Lung (tissue), 11 donors: ENCODE measurements at regions not wholly inside any gene's neighbourhood (a gene's known extent, or its start where the extent isn't known, plus 50 kb on each side); places are given as distances from the start of the nearest gene placed in this dataset.

Experiments
- ATAC-seq: fragments of 200-7000 bp; cut with Tn5 transposase; one replicate; pipeline ENCODE4 v1.9.1; 2020; ENCODE audit warnings: moderate number of reproducible peaks; ENCODE audit not compliant: insufficient read depth, low FRiP score
- DNase-seq, 3 donors: peaks; one replicate each; pipeline ENCODE4 v3.0.0-alpha.2; 2013 to 2017
- H3K27ac ChIP-seq, 2 donors: one replicate each; pipeline ENCODE4 v1.5.1; 2013; ENCODE audit warnings: mild to moderate bottlenecking in 2 of 2, moderate library complexity in 2 of 2, control low read depth in 1 of 2, inconsistent platforms in 1 of 2, low read depth in 1 of 2, low read length in 1 of 2
- H3K27me3 ChIP-seq, 3 donors: one replicate each; pipeline ENCODE4 v1.5.1; 2013; ENCODE audit warnings: low read length in 2 of 3; ENCODE audit not compliant: control insufficient read depth in 3 of 3, insufficient read depth in 3 of 3
- H3K36me3 ChIP-seq, 4 donors: one replicate each; pipeline ENCODE4 v1.5.1; 2013; ENCODE audit warnings: low read length in 4 of 4, mild to moderate bottlenecking in 1 of 4, moderate library complexity in 1 of 4; ENCODE audit not compliant: control insufficient read depth in 4 of 4, insufficient read depth in 4 of 4
- H3K4me1 ChIP-seq, 5 donors: one replicate each; pipeline ENCODE4 v1.5.1; 2013; ENCODE audit warnings: low read length in 5 of 5, mild to moderate bottlenecking in 2 of 5, moderate library complexity in 1 of 5; ENCODE audit not compliant: control insufficient read depth in 5 of 5, insufficient read depth in 5 of 5
- H3K4me3 ChIP-seq: one replicate; pipeline ENCODE4 v1.5.1; 2013; ENCODE audit warnings: mild to moderate bottlenecking, control low read depth, moderate library complexity
- H3K9ac ChIP-seq, 2 donors: one replicate each; pipeline ENCODE4 v1.5.1; 2013; ENCODE audit warnings: low read length in 2 of 2, control low read depth in 1 of 2; ENCODE audit not compliant: insufficient read depth in 1 of 2
- H3K9me3 ChIP-seq, 4 donors: one replicate each; pipeline ENCODE4 v1.5.1; 2013; ENCODE audit warnings: low read length in 3 of 4, mild to moderate bottlenecking in 1 of 4, moderate library complexity in 1 of 4; ENCODE audit not compliant: control insufficient read depth in 4 of 4, insufficient read depth in 3 of 4
- WGBS, 2 donors: extraction: QIAGEN DNeasy Blood & Tissue Kit; methylation state at CpG; one replicate each; pipeline ENCODE4 v1.1.7; 2013; 5-methylcytosine and 5-hydroxymethylcytosine counted together
- TF ChIP-seq, protein P1 (sequence below): IDR thresholded peaks from 2 replicates; pipeline ENCODE4 v1.5.1; 2012; ENCODE audit warnings: mild to moderate bottlenecking; ENCODE audit errors: control extremely low read depth, extremely low read depth
- donor health status: control.
- donor health status: control.
- donor health status: Bipolar disorder and iron deficiency.
- donor health status: healthy.
- donor health status: DM: yes; HTN: yes; CAD: no.

DNA sequence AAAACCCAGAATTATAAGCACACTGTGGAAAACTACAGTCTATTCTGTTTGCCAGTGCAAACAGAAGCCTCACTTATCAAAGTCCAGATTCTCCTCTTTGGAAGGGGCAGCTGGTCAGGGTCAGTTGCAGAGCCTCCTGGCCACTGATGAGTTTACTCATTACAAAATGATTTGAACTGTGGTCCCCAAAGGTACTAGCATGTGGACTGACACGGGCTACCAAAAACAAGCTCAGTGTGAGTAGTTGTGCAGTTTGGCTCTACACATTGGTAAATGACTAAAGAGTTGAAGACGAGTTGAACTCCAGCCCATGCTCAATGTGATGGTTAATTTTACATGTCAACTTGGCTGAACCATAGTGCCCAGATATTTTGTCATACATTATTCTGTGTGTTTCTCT is 221.5 kb downstream of the ZIC4 start:
- TF ChIP-seq, protein P1, sequence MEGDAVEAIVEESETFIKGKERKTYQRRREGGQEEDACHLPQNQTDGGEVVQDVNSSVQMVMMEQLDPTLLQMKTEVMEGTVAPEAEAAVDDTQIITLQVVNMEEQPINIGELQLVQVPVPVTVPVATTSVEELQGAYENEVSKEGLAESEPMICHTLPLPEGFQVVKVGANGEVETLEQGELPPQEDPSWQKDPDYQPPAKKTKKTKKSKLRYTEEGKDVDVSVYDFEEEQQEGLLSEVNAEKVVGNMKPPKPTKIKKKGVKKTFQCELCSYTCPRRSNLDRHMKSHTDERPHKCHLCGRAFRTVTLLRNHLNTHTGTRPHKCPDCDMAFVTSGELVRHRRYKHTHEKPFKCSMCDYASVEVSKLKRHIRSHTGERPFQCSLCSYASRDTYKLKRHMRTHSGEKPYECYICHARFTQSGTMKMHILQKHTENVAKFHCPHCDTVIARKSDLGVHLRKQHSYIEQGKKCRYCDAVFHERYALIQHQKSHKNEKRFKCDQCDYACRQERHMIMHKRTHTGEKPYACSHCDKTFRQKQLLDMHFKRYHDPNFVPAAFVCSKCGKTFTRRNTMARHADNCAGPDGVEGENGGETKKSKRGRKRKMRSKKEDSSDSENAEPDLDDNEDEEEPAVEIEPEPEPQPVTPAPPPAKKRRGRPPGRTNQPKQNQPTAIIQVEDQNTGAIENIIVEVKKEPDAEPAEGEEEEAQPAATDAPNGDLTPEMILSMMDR: no peak
- no peak for ATAC-seq
- DNase-seq: no peak
- 73 to 87% methylated on average over 2 of the region's 2 CpGs for WGBS, 2 donors
- Histone ChIP-seq H3K4me1 (no peaks in the 10 kb centered on the region), H3K9me3 (no peaks in the 10 kb centered on the region), H3K36me3 (no peaks in the 10 kb centered on the region), H3K27ac (no peak overlapping the region), H3K27me3 (no peaks in the 10 kb centered on the region), H3K4me3 (no peak overlapping the region), H3K9ac (no peak overlapping the region)

DNA sequence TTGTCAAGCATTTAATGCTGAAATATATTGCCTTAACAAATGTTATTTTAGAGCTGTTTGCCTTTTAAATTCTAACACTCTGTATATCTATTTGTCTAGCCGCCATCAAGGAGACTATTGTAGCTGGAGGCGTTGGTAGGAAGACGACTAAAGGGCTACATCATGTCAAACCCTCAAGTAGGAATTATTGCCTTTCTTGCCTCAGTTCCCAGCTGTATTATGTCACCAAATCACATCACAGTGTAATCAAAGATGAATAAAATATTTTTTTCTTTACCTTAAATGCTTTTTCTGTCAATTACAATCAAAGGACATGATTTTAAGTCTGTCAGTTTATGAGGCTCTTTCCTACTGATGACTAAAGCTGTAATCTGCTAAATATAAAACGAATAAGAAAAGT is 233.1 kb downstream of the ZIC4 start:
- Histone ChIP-seq H3K9ac (no peak overlapping the region), H3K4me1 (no peaks in the 10 kb centered on the region), H3K27ac (no peak overlapping the region), H3K36me3 (no peaks in the 10 kb centered on the region), H3K9me3 (peaks cover 0 to 4% (median 1%) of the 10 kb centered on the region in 4 donors), H3K4me3 (no peak overlapping the region), H3K27me3 (no peaks in the 10 kb centered on the region)
- TF ChIP-seq, protein P1: no peak
- ATAC-seq (no peak), DNase-seq (no peak)
- WGBS, 2 donors: 66 to 76% methylated on average over 4 of the region's 4 CpGs

DNA sequence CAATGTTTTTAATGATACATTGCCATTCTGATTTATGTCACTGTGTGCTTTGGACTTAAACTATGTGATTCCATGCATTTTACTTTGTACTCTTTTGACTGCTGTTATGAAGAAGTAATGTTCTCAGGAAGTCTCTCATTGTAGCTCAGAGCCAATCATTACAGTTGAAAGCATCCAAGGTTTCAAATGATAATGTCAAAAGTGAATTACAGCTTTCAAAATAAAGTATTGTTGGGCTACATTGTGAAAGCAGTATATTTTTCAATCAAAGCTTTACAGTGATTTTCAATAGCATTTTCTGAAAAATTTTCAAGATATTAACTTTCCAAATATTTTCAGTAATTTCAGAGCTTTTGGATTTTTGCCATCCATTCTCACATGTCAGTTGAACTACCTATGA is 243.6 kb downstream of the ZIC4 start:
- no peak for DNase-seq
- no peak for ATAC-seq
- H3K4me1 ChIP-seq: no peaks in the 10 kb centered on the region
- no peaks in the 10 kb centered on the region for H3K27me3 ChIP-seq
- TF ChIP-seq, protein P1: no peak
- H3K9me3 ChIP-seq: no peaks in the 10 kb centered on the region
- H3K4me3 ChIP-seq: no peak overlapping the region
- no peak overlapping the region for H3K9ac ChIP-seq
- no peak overlapping the region for H3K27ac ChIP-seq
- no peaks in the 10 kb centered on the region for H3K36me3 ChIP-seq

DNA sequence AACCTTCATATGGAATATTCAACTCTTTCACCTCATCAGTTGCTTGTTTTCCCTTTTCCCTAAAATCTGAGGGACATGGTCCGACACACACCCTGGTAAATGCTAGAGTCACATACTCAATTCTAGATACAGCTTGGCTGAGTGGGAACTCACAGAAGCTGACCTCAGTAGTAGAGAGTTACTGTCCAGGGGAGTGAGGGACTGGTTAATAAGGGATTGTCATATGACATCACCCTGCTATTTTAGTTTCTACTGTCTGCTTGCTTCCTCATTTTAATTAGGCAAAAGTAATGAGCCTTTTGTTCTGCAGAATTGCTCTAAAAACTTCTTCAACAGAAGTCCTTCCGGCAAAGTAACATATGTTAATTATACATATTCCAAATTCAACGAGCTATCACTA is 244.5 kb downstream of the ZIC4 start:
- Histone ChIP-seq H3K4me1 (no peaks in the 10 kb centered on the region), H3K27ac (no peak overlapping the region), H3K9ac (no peak overlapping the region), H3K36me3 (no peaks in the 10 kb centered on the region), H3K4me3 (no peak overlapping the region), H3K9me3 (no peaks in the 10 kb centered on the region), H3K27me3 (no peaks in the 10 kb centered on the region)
- ATAC-seq (no peak), DNase-seq (peak in 1 of 3 donors; percentile 11)
- TF ChIP-seq, protein P1: no peak
- WGBS, 2 donors: 60 to 72% methylated on average over 3 of the region's 3 CpGs
